GM12878 (cell line): ENCODE measurements at regions not wholly inside any gene's neighbourhood (a gene's known extent, or its start where the extent isn't known, plus 50 kb on each side); places are given as distances from the start of the nearest gene placed in this dataset.

Experiments used
- ATAC-seq: fragments of 200-7000 bp; cut with Tn5 transposase; 3 replicates; pipeline ENCODE4 v1.9.1; 2020; ENCODE audit warnings: mild to moderate bottlenecking, moderate library complexity
- BruUV-seq: library from RNA; stranded (reverse); fragments of 400-500 nt; replicated peaks from 2 replicates; lab custom pipeline; 2021; lab: Mats Ljungman, UMichigan
- CTCF ChIA-PET: fragments of 300-600 bp; sonication (Branson Sonifier 250); formaldehyde crosslinking; extraction: SDS; loops from one replicate; lab custom pipeline; 2021; ENCODE audit warnings: inconsistent platforms; lab: Yijun Ruan, JAX
- POLR2A ChIA-PET: fragments of 350-600 bp; formaldehyde crosslinking; extraction: SDS; loops from one replicate; lab custom pipeline; 2021; ENCODE audit warnings: inconsistent platforms; lab: Charles Lee
- RAD21 ChIA-PET: fragments of 300-600 bp; sonication (Branson Sonifier 250); formaldehyde crosslinking; loops from one replicate; lab custom pipeline; 2023; ENCODE audit warnings: antibody characterized with exemption; ENCODE audit not compliant: unreplicated experiment; lab: Charles Lee
- SMC1A ChIA-PET: fragments of 300-600 bp; sonication (Branson Sonifier 250); formaldehyde crosslinking; loops from one replicate; lab custom pipeline; 2023; ENCODE audit not compliant: unreplicated experiment, uncharacterized antibody; lab: Charles Lee
- DNase-seq: peaks from one replicate; pipeline ENCODE4 v3.0.0-alpha.2; 2011; ENCODE audit warnings: low read depth, low spot score
- FAIRE-seq: peaks from 3 replicates; lab custom pipeline; 2011; peaks lifted over from hg19 to GRCh38; lab: Jason Lieb, UNC
- H2AFZ ChIP-seq: 2 replicates; pipeline ENCODE4 v1.6.0; 2011; ENCODE audit warnings: low read depth, low read length, control low read depth; ENCODE audit not compliant: control insufficient read depth
- H3K27ac ChIP-seq: 2 replicates; pipeline ENCODE4 v1.5.1; 2011; ENCODE audit warnings: control low read depth; ENCODE audit not compliant: control insufficient read depth, insufficient read depth
- H3K27me3 ChIP-seq, 2 experiments: replicated peaks in 1 of 2; 2 replicates each; pipeline versions ENCODE4 v1.6.0 to v1.6.1; 2011; ENCODE audit warnings: low read length in 1 of 2; ENCODE audit not compliant: control insufficient read depth in 2 of 2, insufficient read depth in 2 of 2
- H3K36me3 ChIP-seq, 2 experiments: 2 replicates each; pipeline ENCODE4 v1.5.1; 2011; ENCODE audit warnings: low read length in 1 of 2; ENCODE audit not compliant: control insufficient read depth in 2 of 2, insufficient read depth in 2 of 2
- H3K4me1 ChIP-seq: 2 replicates; pipeline ENCODE4 v1.6.1; 2011; ENCODE audit warnings: mild to moderate bottlenecking, low read length, moderate library complexity, mixed read lengths; ENCODE audit not compliant: control insufficient read depth, insufficient read depth
- H3K4me2 ChIP-seq: 2 replicates; pipeline ENCODE4 v1.6.0; 2011; ENCODE audit warnings: control low read depth; ENCODE audit not compliant: control insufficient read depth, insufficient read depth
- H3K4me3 ChIP-seq: fragments of 200-600 bp; sonication (generic); 2 replicates; pipeline ENCODE4 v1.5.1; 2016
- H3K79me2 ChIP-seq: 2 replicates; pipeline ENCODE4 v1.6.0; 2011; ENCODE audit warnings: low read length; ENCODE audit not compliant: control insufficient read depth, insufficient read depth
- H3K9ac ChIP-seq: 2 replicates; pipeline ENCODE4 v1.8.0; 2011; ENCODE audit warnings: low read length, control low read depth, mixed read lengths; ENCODE audit not compliant: control insufficient read depth, insufficient read depth
- H3K9me3 ChIP-seq: replicated peaks from 3 replicates; pipeline ENCODE4 v1.5.1; 2011; ENCODE audit warnings: mild to moderate bottlenecking, low read length; ENCODE audit not compliant: control insufficient read depth, insufficient read depth
- H4K20me1 ChIP-seq: 2 replicates; pipeline ENCODE4 v1.6.0; 2011; ENCODE audit not compliant: control insufficient read depth, insufficient read depth
- CBX3 ChIP-seq: fragments of 200-600 bp; sonication (generic); IDR thresholded peaks from 2 replicates; pipeline ENCODE4 v1.6.1; 2016; ENCODE audit warnings: low read depth, borderline replicate concordance
- CEBPB ChIP-seq, 2 experiments: fragments of 150-350 bp in 1 of 2; IDR thresholded peaks; 2 replicates each; pipeline ENCODE4 v1.6.1; 2012 to 2014; ENCODE audit warnings: low read depth in 2 of 2, low read length in 2 of 2, borderline replicate concordance in 1 of 2, inconsistent platforms in 1 of 2
- EP300 ChIP-seq, 2 experiments: fragments of 150-350 bp in 1 of 2; IDR thresholded peaks; 2 replicates each; pipeline ENCODE4 v1.6.1; 2011 to 2012; ENCODE audit warnings: low read depth in 2 of 2, low read length in 2 of 2, borderline replicate concordance in 1 of 2, improper control_type of control experiment in 1 of 2, inconsistent platforms in 1 of 2; ENCODE audit not compliant: control insufficient read depth in 1 of 2
- HDAC2 ChIP-seq: fragments of 200-600 bp; sonication (generic); IDR thresholded peaks from 2 replicates; pipeline ENCODE4 v1.6.1; 2017
- HDAC6 ChIP-seq: fragments of 200-600 bp; sonication (generic); IDR thresholded peaks from one replicate; pipeline ENCODE4 v1.8.0; 2017; ENCODE audit warnings: antibody characterized with exemption; ENCODE audit not compliant: unreplicated experiment
- KDM1A ChIP-seq: fragments of 200-600 bp; sonication (generic); IDR thresholded peaks from 2 replicates; pipeline ENCODE4 v1.6.1; 2016; ENCODE audit warnings: borderline replicate concordance
- LARP7 ChIP-seq: fragments of 450-650 bp; IDR thresholded peaks from 2 replicates; pipeline ENCODE4 v1.6.1; 2017; ENCODE audit warnings: mild to moderate bottlenecking
- MTA2 ChIP-seq: fragments of 450-650 bp; IDR thresholded peaks from 2 replicates; pipeline ENCODE4 v1.6.1; 2016; ENCODE audit warnings: low read depth, mild to moderate bottlenecking, moderate library complexity
- MTA3 ChIP-seq: IDR thresholded peaks from 2 replicates; pipeline ENCODE4 v1.6.1; 2012; ENCODE audit warnings: low read length, inconsistent platforms, borderline replicate concordance
- NFYB ChIP-seq: IDR thresholded peaks from 2 replicates; pipeline ENCODE4 v1.6.1; 2011; ENCODE audit warnings: low read depth, mild to moderate bottlenecking, low read length, improper control_type of control experiment, moderate library complexity; ENCODE audit not compliant: insufficient read depth
- NR2C2 ChIP-seq: IDR thresholded peaks from 2 replicates; pipeline ENCODE4 v1.6.1; 2011; ENCODE audit warnings: borderline replicate concordance, low read depth; ENCODE audit not compliant: control insufficient read depth, insufficient read length
- NRF1 ChIP-seq: conservative IDR thresholded peaks from 2 replicates; pipeline ENCODE4 v1.6.1; 2011; ENCODE audit warnings: mild to moderate bottlenecking, low read depth, low read length, improper control_type of control experiment
- PAX5 ChIP-seq: IDR thresholded peaks from 2 replicates; pipeline ENCODE4 v1.6.1; 2011; ENCODE audit warnings: low read depth, low read length, borderline replicate concordance
- POU2F2 ChIP-seq: IDR thresholded peaks from 3 replicates; pipeline ENCODE4 v1.6.1; 2011; ENCODE audit warnings: low read depth, mild to moderate bottlenecking, low read length, borderline replicate concordance
- RAD21 ChIP-seq: IDR thresholded peaks from 2 replicates; pipeline ENCODE4 v1.6.1; 2011; ENCODE audit warnings: mild to moderate bottlenecking, low read depth, low read length, moderate library complexity; ENCODE audit not compliant: insufficient read depth
- RB1 ChIP-seq: fragments of 450-650 bp; formaldehyde crosslinking; IDR thresholded peaks from 2 replicates; pipeline ENCODE4 v1.6.1; 2017; ENCODE audit warnings: mild to moderate bottlenecking, borderline replicate concordance
- SIN3A ChIP-seq: IDR thresholded peaks from 2 replicates; pipeline ENCODE4 v1.6.1; 2012; ENCODE audit warnings: low read depth, low read length, improper control_type of control experiment
- WGBS: methylation state at CpG from one replicate; pipeline ENCODE4 v1.1.6; 2016; ENCODE audit warnings: low lambda C conversion rate; ENCODE audit not compliant: insufficient replicate concordance, insufficient coverage; ENCODE audit errors: missing lambda C conversion rate; 5-methylcytosine and 5-hydroxymethylcytosine counted together
- in situ Hi-C: fragments of 300-500 bp; cut with MboI; formaldehyde crosslinking; loops from 9 replicates; pipeline ENCODE4 v1.14.3; 2018; ENCODE audit warnings: mixed read lengths
- intact Hi-C: fragments of 100-400 bp; cut with micrococcal nuclease; formaldehyde crosslinking; loops from one replicate; pipeline ENCODE4 v1.14.2; 2022; ENCODE audit not compliant: unreplicated experiment
- TF ChIP-seq, protein P1 (sequence below): IDR thresholded peaks from 2 replicates; pipeline ENCODE4 v1.6.1; 2012; ENCODE audit warnings: low read depth, low read length, improper control_type of control experiment
- TF ChIP-seq, protein P2 (sequence below): fragments of 150-350 bp; IDR thresholded peaks from 2 replicates; pipeline ENCODE4 v1.6.1; 2014; ENCODE audit warnings: mild to moderate bottlenecking, low read depth, low read length

DNA sequence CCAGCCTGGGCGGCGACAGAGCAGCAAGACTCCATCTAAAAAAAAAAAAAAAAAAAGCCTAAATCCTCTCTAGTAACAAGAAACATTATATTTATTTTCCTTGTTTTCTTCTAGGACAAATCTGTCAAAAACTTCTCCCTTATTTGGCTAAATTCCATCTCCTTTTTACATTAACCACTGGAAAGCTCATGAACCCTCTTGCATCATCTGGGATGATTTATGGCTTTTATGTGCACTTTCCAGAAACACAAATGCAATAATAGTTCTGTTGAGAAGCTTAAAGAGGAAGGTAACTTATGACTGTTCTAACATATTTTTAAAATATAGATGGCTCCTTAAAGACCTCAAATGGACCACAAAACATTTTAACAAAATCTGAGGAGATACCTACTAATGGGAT is 526.1 kb upstream of the SPTLC3 start:
- H3K36me3 ChIP-seq: no peaks in the 10 kb centered on the region
- no peak overlapping the region for H2AFZ ChIP-seq
- intact Hi-C loops (no loop called here), in situ Hi-C loops (no loop called here)
- ChIA-PET RAD21 (no interaction called here), POLR2A (no interaction called here), CTCF (no interaction called here), SMC1A (interaction anchor here (0.6 kb wide), 1 partner anchor 43 kb away, joined by 3 read pairs; no protein-coding TSS in a partner anchor)
- FAIRE-seq: no peak
- no CpG with 5 or more reads among the region's 2 CpGs for WGBS
- no peak overlapping the region for H3K4me2 ChIP-seq
- no peak for ATAC-seq
- no peak overlapping the region for H3K27ac ChIP-seq
- no TSS peak for BruUV-seq
- H3K4me3 ChIP-seq: no peak overlapping the region
- no peaks in the 10 kb centered on the region for H3K79me2 ChIP-seq
- H3K9me3 ChIP-seq: no peaks in the 10 kb centered on the region
- no peaks in the 10 kb centered on the region for H3K4me1 ChIP-seq
- no peak for DNase-seq
- no peaks in the 10 kb centered on the region for H4K20me1 ChIP-seq
- H3K27me3 ChIP-seq: no peaks in the 10 kb centered on the region
- TF ChIP-seq MTA3 (no peak), HDAC2 (no peak), HDAC6 (no peak), MTA2 (no peak), RB1 (no peak), POU2F2 (no peak), NFYB (no peak), CBX3 (no peak), EP300 (IDR thresholded peaks at IDR 0.05; ENCODE audit: borderline replicate concordance in 1 of 2, control insufficient read depth in 1 of 2, low read depth in 2 of 2, low read length in 2 of 2) (no peak), KDM1A (no peak), NRF1 (no peak), SIN3A (no peak), RAD21 (no peak), PAX5 (no peak), NR2C2 (no peak), LARP7 (no peak), CEBPB (IDR thresholded peaks at IDR 0.05; ENCODE audit: borderline replicate concordance in 1 of 2, low read depth in 2 of 2, low read length in 2 of 2) (no peak)
- TF ChIP-seq, protein P1, sequence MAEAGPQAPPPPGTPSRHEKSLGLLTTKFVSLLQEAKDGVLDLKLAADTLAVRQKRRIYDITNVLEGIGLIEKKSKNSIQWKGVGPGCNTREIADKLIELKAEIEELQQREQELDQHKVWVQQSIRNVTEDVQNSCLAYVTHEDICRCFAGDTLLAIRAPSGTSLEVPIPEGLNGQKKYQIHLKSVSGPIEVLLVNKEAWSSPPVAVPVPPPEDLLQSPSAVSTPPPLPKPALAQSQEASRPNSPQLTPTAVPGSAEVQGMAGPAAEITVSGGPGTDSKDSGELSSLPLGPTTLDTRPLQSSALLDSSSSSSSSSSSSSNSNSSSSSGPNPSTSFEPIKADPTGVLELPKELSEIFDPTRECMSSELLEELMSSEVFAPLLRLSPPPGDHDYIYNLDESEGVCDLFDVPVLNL: no peak
- TF ChIP-seq, protein P2, sequence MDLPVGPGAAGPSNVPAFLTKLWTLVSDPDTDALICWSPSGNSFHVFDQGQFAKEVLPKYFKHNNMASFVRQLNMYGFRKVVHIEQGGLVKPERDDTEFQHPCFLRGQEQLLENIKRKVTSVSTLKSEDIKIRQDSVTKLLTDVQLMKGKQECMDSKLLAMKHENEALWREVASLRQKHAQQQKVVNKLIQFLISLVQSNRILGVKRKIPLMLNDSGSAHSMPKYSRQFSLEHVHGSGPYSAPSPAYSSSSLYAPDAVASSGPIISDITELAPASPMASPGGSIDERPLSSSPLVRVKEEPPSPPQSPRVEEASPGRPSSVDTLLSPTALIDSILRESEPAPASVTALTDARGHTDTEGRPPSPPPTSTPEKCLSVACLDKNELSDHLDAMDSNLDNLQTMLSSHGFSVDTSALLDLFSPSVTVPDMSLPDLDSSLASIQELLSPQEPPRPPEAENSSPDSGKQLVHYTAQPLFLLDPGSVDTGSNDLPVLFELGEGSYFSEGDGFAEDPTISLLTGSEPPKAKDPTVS: no peak
- H3K9ac ChIP-seq: no peak overlapping the region
